Esophagus muscularis mucosa (tissue), 3 donors: ENCODE measurements at regions not wholly inside any gene's neighbourhood (a gene's known extent, or its start where the extent isn't known, plus 50 kb on each side); places are given as distances from the start of the nearest gene placed in this dataset.

ENCODE experiments used
- CTCF ChIP-seq, 3 experiments: fragments of 200-600 bp in 2 of 3; fragments of 450-650 bp in 1 of 3; sonication (generic) in 2 of 3; IDR thresholded peaks; one replicate each; pipeline ENCODE4 v1.5.1; 2017 to 2019; ENCODE audit warnings: antibody characterized with exemption in 3 of 3, mild to moderate bottlenecking in 2 of 3, moderate library complexity in 1 of 3
- POLR2A ChIP-seq: fragments of 450-650 bp; IDR thresholded peaks from one replicate; pipeline ENCODE4 v1.6.1; 2017; ENCODE audit warnings: antibody characterized with exemption, moderate library complexity, mild to moderate bottlenecking, low read depth

GRCh38 chr11:98561252-98561651, 459.5 kb upstream of the CNTN5 start:
- TF ChIP-seq CTCF (IDR thresholded peaks at IDR 0.05) (no peak), POLR2A (no peak)
